Right lobe of liver (tissue), 4 donors: ENCODE measurements at regions not wholly inside any gene's neighbourhood (a gene's known extent, or its start where the extent isn't known, plus 50 kb on each side); places are given as distances from the start of the nearest gene placed in this dataset.

Experiments used
- CTCF ChIP-seq, 4 donors: fragments of 200-600 bp in 3 of 4; fragments of 450-650 bp in 1 of 4; IDR thresholded peaks; one replicate each; pipeline versions ENCODE4 v1.5.1 to v1.8.0; 2016 to 2022; ENCODE audit warnings: antibody characterized with exemption in 4 of 4, mild to moderate bottlenecking in 2 of 4
- POLR2A ChIP-seq: fragments of 450-650 bp; IDR thresholded peaks from one replicate; pipeline ENCODE4 v1.6.1; 2017; ENCODE audit warnings: antibody characterized with exemption, mild to moderate bottlenecking
- donor health status: DM: no; HTN: no; CAD: no.
- donor health status: DM: no; HTN: no; CAD: no.
- donor health status: DM: no; HTN: yes; CAD: no.

DNA sequence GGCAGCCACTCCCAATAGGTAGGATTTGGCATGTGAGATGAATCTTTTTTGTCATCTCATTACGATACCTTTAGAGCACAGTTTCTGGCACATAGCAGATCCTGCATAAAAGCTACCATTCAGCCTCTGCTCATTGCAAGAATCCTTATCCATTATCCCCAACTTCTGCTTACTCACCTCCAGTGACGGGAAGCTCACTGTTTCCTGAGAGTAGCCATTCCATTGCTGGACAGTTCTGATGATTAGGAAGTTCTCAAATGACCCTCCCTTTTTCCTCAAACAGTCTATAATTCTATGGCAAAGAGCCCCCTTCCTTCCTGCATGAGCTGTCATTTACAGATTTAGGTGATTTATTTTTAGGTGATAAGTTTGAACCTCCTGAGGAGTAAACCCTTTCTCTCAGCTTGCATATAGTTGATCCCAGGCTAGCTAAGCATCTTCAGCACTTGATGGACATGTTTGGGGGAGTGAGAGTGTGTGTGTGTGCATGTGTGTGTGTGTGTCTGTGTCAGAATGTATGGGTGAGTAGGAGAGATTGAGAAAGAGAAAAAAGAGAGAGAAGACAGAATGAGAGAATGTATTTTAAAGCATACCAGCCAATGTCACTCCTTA lies 109.7 kb downstream of the LSM3 start:
- no peak for TF ChIP-seq CTCF (IDR thresholded peaks at IDR 0.05)
- TF ChIP-seq POLR2A: no peak
